Endothelial cell of umbilical vein (primary cell): ENCODE measurements at regions not wholly inside any gene's neighbourhood (a gene's known extent, or its start where the extent isn't known, plus 50 kb on each side); places are given as distances from the start of the nearest gene placed in this dataset.

Experiments
- BruUV-seq: library from RNA; stranded (reverse); fragments of 400-500 nt; replicated peaks from 2 replicates; lab custom pipeline; 2021; lab: Mats Ljungman, UMichigan
- CTCF ChIA-PET: fragments of 300-600, 350-600 bp; sonication (Branson Sonifier 250); formaldehyde crosslinking; loops from one replicate; lab custom pipeline; 2021; ENCODE audit warnings: antibody characterized with exemption, inconsistent platforms; lab: Charles Lee
- POLR2A ChIA-PET: fragments of 300-600, 350-600 bp; sonication (Branson Sonifier 250); formaldehyde crosslinking; loops from one replicate; lab custom pipeline; 2021; ENCODE audit warnings: antibody characterized with exemption, inconsistent platforms; lab: Charles Lee
- DNase-seq: peaks from one replicate; pipeline ENCODE4 v3.0.0-alpha.2; 2011; ENCODE audit warnings: low read depth, low spot score
- FAIRE-seq: peaks from 2 replicates; lab custom pipeline; 2011; peaks lifted over from hg19 to GRCh38; lab: Jason Lieb, UNC
- H2AFZ ChIP-seq: 2 replicates; pipeline ENCODE4 v1.6.0; 2012; ENCODE audit warnings: low read depth, low read length, control low read depth, inconsistent platforms
- H3K27ac ChIP-seq: 2 replicates; pipeline ENCODE4 v1.5.1; 2011; ENCODE audit warnings: low read depth, mild to moderate bottlenecking, control low read depth, low read length, moderate library complexity; ENCODE audit not compliant: insufficient read depth
- H3K27me3 ChIP-seq, 2 experiments: 2 replicates each; pipeline versions ENCODE4 v1.6.0 to v1.6.1; 2011; ENCODE audit warnings: low read length in 2 of 2, mixed read lengths in 1 of 2; ENCODE audit not compliant: control insufficient read depth in 2 of 2, insufficient read depth in 2 of 2
- H3K36me3 ChIP-seq, 2 experiments: 2 replicates in 1 of 2; 3 replicates in 1 of 2; pipeline ENCODE4 v1.5.1; 2011; ENCODE audit warnings: low read length in 2 of 2, mild to moderate bottlenecking in 1 of 2, moderate library complexity in 1 of 2; ENCODE audit not compliant: control insufficient read depth in 2 of 2, insufficient read depth in 2 of 2; ENCODE audit errors: extremely low read depth in 1 of 2
- H3K4me1 ChIP-seq: 3 replicates; pipeline ENCODE4 v1.5.1; 2011; ENCODE audit warnings: mild to moderate bottlenecking, low read length; ENCODE audit not compliant: control insufficient read depth, insufficient read depth; ENCODE audit errors: extremely low read depth
- H3K4me2 ChIP-seq: 2 replicates; pipeline ENCODE4 v1.6.1; 2011; ENCODE audit warnings: low read length, control low read depth, mixed read lengths; ENCODE audit not compliant: insufficient read depth
- H3K4me3 ChIP-seq, 3 experiments: fragments of 200-600 bp in 1 of 3; sonication (generic), shearing (Covaris generic) in 1 of 3; replicated peaks in 1 of 3; 2 replicates each; pipeline ENCODE4 v1.5.1; 2011 to 2016; ENCODE audit warnings: control low read depth in 3 of 3, low read length in 3 of 3, mild to moderate bottlenecking in 2 of 3, inconsistent platforms in 1 of 3, low read depth in 1 of 3, moderate library complexity in 1 of 3; ENCODE audit not compliant: insufficient read depth in 1 of 3
- H3K79me2 ChIP-seq: 2 replicates; pipeline ENCODE4 v1.6.0; 2012; ENCODE audit warnings: low read length, inconsistent platforms; ENCODE audit not compliant: control insufficient read depth, insufficient read depth
- H3K9ac ChIP-seq: replicated peaks from 2 replicates; pipeline ENCODE3; 2011; ENCODE audit warnings: low read length, control low read depth; ENCODE audit not compliant: insufficient read depth; ENCODE audit errors: extremely low read depth
- H3K9me1 ChIP-seq: replicated peaks from 3 replicates; pipeline ENCODE4 v1.6.0; 2011; ENCODE audit warnings: mild to moderate bottlenecking, low read length; ENCODE audit not compliant: control insufficient read depth, insufficient read depth; ENCODE audit errors: extremely low read depth
- H3K9me3 ChIP-seq: replicated peaks from 2 replicates; pipeline ENCODE4 v1.5.1; 2012; ENCODE audit warnings: low read length, inconsistent platforms; ENCODE audit not compliant: control insufficient read depth, insufficient read depth
- H4K20me1 ChIP-seq: replicated peaks from 2 replicates; pipeline ENCODE3; 2011; ENCODE audit warnings: mild to moderate bottlenecking, low read length; ENCODE audit not compliant: control insufficient read depth, insufficient read depth; ENCODE audit errors: extremely low read depth
- EZH2 ChIP-seq: IDR thresholded peaks from 2 replicates; pipeline ENCODE4 v1.6.1; 2012; ENCODE audit warnings: borderline replicate concordance, low read depth, mild to moderate bottlenecking, moderate library complexity, low read length, inconsistent platforms; ENCODE audit not compliant: severe bottlenecking
- FOS ChIP-seq: IDR thresholded peaks from 2 replicates; pipeline ENCODE4 v1.6.1; 2011; ENCODE audit warnings: mild to moderate bottlenecking, low read length, moderate library complexity, borderline replicate concordance; ENCODE audit not compliant: insufficient read depth
- GATA2 ChIP-seq: IDR thresholded peaks from 2 replicates; pipeline ENCODE4 v1.7.0; 2011; ENCODE audit warnings: low read depth, mild to moderate bottlenecking, moderate library complexity, mixed read lengths, low read length; ENCODE audit not compliant: insufficient read length, insufficient read depth
- JUN ChIP-seq: IDR thresholded peaks from 2 replicates; pipeline ENCODE4 v1.6.1; 2011; ENCODE audit warnings: borderline replicate concordance, low read depth; ENCODE audit not compliant: insufficient read length, insufficient read depth
- MYC ChIP-seq: IDR thresholded peaks from one replicate; pipeline ENCODE4 v1.6.1; 2011; ENCODE audit warnings: mild to moderate bottlenecking, low read depth, low read length
- POLR2A ChIP-seq: IDR thresholded peaks from 2 replicates; pipeline ENCODE4 v1.6.1; 2012; ENCODE audit warnings: low read depth, mild to moderate bottlenecking, control low read depth, low read length
- POLR2AphosphoS5 ChIP-seq: IDR thresholded peaks from 2 replicates; pipeline ENCODE4 v1.6.1; 2012; ENCODE audit warnings: low read depth, mild to moderate bottlenecking, control low read depth, low read length, moderate library complexity; ENCODE audit not compliant: insufficient read depth
- dilution Hi-C: fragments of 300-500 bp; cut with MboI; formaldehyde crosslinking; loops from one replicate; pipeline ENCODE4 v1.15.0; 2019; ENCODE audit warnings: low sequenced_read_pairs; ENCODE audit not compliant: extremely low pct_ligation_motif_present
- intact Hi-C: fragments of 100-400 bp; cut with micrococcal nuclease; formaldehyde crosslinking; loops from one replicate; pipeline ENCODE4 v1.10.0; 2022
- TF ChIP-seq, protein P1 (sequence below): IDR thresholded peaks from 2 replicates; pipeline ENCODE4 v1.6.1; 2011; ENCODE audit not compliant: insufficient read depth, insufficient read length
- TF ChIP-seq, protein P2 (sequence below), 2 donors: IDR thresholded peaks; 1 replicate in 1 of 2; 2 replicates in 1 of 2; pipeline ENCODE4 v1.5.1; 2011; ENCODE audit warnings: low read length in 2 of 2, mild to moderate bottlenecking in 2 of 2, moderate library complexity in 2 of 2, control low read depth in 1 of 2, inconsistent platforms in 1 of 2, low read depth in 1 of 2; ENCODE audit not compliant: insufficient read depth in 1 of 2; ENCODE audit errors: extremely low read depth in 1 of 2

DNA sequence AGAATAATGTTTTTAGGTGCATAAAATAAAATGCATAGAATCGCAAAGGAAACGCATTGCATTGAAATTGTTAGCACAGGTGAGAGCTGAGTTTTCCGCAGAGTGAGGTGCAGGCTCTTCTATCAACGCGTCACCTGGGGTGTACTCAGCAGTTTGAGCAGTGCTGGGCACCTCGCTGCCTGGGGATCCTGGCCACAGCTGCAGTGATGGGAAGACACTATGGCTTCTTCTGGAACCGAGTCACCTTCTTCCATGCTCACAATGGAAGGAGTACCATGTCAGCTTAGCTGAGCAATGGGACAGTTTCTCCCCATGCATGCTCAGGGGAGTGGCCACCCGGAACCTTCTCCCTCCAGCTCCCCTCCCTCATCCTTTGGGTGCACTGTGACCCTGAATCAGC is 95.4 kb upstream of the OTOS start:
- Histone ChIP-seq H4K20me1 (no peaks in the 10 kb centered on the region), H3K79me2 (no peaks in the 10 kb centered on the region), H3K4me3 (no peak overlapping the region), H3K27ac (no peak overlapping the region), H3K9me1 (no peaks in the 10 kb centered on the region), H3K4me1 (peaks cover 6% of the 10 kb centered on the region), H3K27me3 (peaks cover 0 to 1% of the 10 kb centered on the region in 2 experiments), H2AFZ (no peak overlapping the region), H3K36me3 (no peaks in the 10 kb centered on the region), H3K9me3 (no peaks in the 10 kb centered on the region), H3K9ac (no peak overlapping the region), H3K4me2 (no peak overlapping the region)
- TF ChIP-seq, protein P1, sequence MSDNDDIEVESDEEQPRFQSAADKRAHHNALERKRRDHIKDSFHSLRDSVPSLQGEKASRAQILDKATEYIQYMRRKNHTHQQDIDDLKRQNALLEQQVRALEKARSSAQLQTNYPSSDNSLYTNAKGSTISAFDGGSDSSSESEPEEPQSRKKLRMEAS, result no peak
- TF ChIP-seq, protein P2, sequence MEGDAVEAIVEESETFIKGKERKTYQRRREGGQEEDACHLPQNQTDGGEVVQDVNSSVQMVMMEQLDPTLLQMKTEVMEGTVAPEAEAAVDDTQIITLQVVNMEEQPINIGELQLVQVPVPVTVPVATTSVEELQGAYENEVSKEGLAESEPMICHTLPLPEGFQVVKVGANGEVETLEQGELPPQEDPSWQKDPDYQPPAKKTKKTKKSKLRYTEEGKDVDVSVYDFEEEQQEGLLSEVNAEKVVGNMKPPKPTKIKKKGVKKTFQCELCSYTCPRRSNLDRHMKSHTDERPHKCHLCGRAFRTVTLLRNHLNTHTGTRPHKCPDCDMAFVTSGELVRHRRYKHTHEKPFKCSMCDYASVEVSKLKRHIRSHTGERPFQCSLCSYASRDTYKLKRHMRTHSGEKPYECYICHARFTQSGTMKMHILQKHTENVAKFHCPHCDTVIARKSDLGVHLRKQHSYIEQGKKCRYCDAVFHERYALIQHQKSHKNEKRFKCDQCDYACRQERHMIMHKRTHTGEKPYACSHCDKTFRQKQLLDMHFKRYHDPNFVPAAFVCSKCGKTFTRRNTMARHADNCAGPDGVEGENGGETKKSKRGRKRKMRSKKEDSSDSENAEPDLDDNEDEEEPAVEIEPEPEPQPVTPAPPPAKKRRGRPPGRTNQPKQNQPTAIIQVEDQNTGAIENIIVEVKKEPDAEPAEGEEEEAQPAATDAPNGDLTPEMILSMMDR (IDR thresholded peaks at IDR 0.05; ENCODE audit: extremely low read depth in 1 of 2, insufficient read depth in 1 of 2, low read depth in 1 of 2, low read length in 2 of 2), result no peak
- TF ChIP-seq EZH2 (no peak), GATA2 (no peak), POLR2A (no peak), FOS (no peak), POLR2AphosphoS5 (no peak), JUN (no peak), MYC (no peak)
- POLR2A ChIA-PET, result no interaction called here
- intact Hi-C loops, result no loop called here
- dilution Hi-C loops, result no loop called here
- no peak for DNase-seq
- BruUV-seq, result no TSS peak
- CTCF ChIA-PET, result no interaction called here
- FAIRE-seq, result no peak
